Stimulated activated memory B cell treated with anti-CD40 and anti-IgM and Interleukin-4, amounts not matched to agents 10 μg/mL and 1 μg/mL and 100 μg/mL, for 72 hours (primary cell): ENCODE measurements at regions not wholly inside any gene's neighbourhood (a gene's known extent, or its start where the extent isn't known, plus 50 kb on each side); places are given as distances from the start of the nearest gene placed in this dataset.

Source experiments
- ATAC-seq: fragments of 150-1000 bp; cut with Tn5 transposase; 2 replicates; pipeline ENCODE4 v1.10.0; 2021
- H3K27ac Mint-ChIP-seq: one replicate; pipeline ENCODE4 v1.8.0; 2022; ENCODE audit warnings: mild to moderate bottlenecking, mixed read lengths
- H3K27me3 Mint-ChIP-seq: one replicate; pipeline ENCODE4 v1.8.0; 2022; ENCODE audit warnings: mixed read lengths
- H3K36me3 Mint-ChIP-seq: one replicate; pipeline ENCODE4 v1.8.0; 2022; ENCODE audit warnings: mixed read lengths
- H3K4me1 Mint-ChIP-seq: one replicate; pipeline ENCODE4 v1.8.0; 2022; ENCODE audit warnings: mixed read lengths
- H3K4me3 Mint-ChIP-seq: one replicate; pipeline ENCODE4 v1.8.0; 2022; ENCODE audit warnings: mild to moderate bottlenecking, moderate library complexity, mixed read lengths
- H3K9me3 Mint-ChIP-seq: one replicate; pipeline ENCODE4 v1.8.0; 2022; ENCODE audit warnings: mixed read lengths

GRCh38 chr16:17861981-17862479, 391.3 kb upstream of the XYLT1 start:
- ATAC-seq: no peak
- peaks cover 2% of the 10 kb centered on the region for H3K9me3 Mint-ChIP-seq
- no peak overlapping the region for H3K4me3 Mint-ChIP-seq
- H3K4me1 Mint-ChIP-seq: no peaks in the 10 kb centered on the region
- H3K36me3 Mint-ChIP-seq: no peaks in the 10 kb centered on the region
- no peak overlapping the region for H3K27ac Mint-ChIP-seq
- H3K27me3 Mint-ChIP-seq: peaks cover 12% of the 10 kb centered on the region

- Mint-ChIP-seq H3K4me1 (no peaks in the 10 kb centered on the region), H3K36me3 (no peaks in the 10 kb centered on the region), H3K27ac (no peak overlapping the region), H3K27me3 (peaks cover 12% of the 10 kb centered on the region), H3K4me3 (no peak overlapping the region), H3K9me3 (peaks cover 11% of the 10 kb centered on the region)
- ATAC-seq: no peak
Measured at GRCh38 chr16:17858061-17858460, 387.3 kb upstream of the XYLT1 start.

GRCh38 chr16:17853958-17854357, 383.2 kb upstream of the XYLT1 start:
- Mint-ChIP-seq H3K27me3 (no peaks in the 10 kb centered on the region), H3K36me3 (no peaks in the 10 kb centered on the region), H3K9me3 (peaks cover 14% of the 10 kb centered on the region), H3K27ac (no peak overlapping the region), H3K4me3 (no peak overlapping the region), H3K4me1 (no peaks in the 10 kb centered on the region)
- ATAC-seq: no peak

GRCh38 chr16:17852977-17853702, 382.4 kb upstream of the XYLT1 start:
- Mint-ChIP-seq H3K27me3 (no peaks in the 10 kb centered on the region), H3K36me3 (no peaks in the 10 kb centered on the region), H3K9me3 (peaks cover 14% of the 10 kb centered on the region), H3K4me1 (no peaks in the 10 kb centered on the region), H3K4me3 (no peak overlapping the region), H3K27ac (no peak overlapping the region)
- peak; percentile 69 for ATAC-seq

- Mint-ChIP-seq H3K4me1 (no peaks in the 10 kb centered on the region), H3K27ac (no peak overlapping the region), H3K4me3 (no peak overlapping the region), H3K36me3 (no peaks in the 10 kb centered on the region), H3K9me3 (peaks cover 10% of the 10 kb centered on the region), H3K27me3 (no peaks in the 10 kb centered on the region)
- ATAC-seq: no peak
Measured at GRCh38 chr16:17850581-17851250, 380.0 kb upstream of the XYLT1 start.

GRCh38 chr16:17847234-17847795, 376.6 kb upstream of the XYLT1 start:
- H3K27ac Mint-ChIP-seq: no peak overlapping the region
- no peaks in the 10 kb centered on the region for H3K9me3 Mint-ChIP-seq

GRCh38 chr16:17846030-17846429, 375.3 kb upstream of the XYLT1 start:
- Mint-ChIP-seq H3K9me3 (no peaks in the 10 kb centered on the region), H3K4me3 (no peak overlapping the region), H3K27ac (no peak overlapping the region), H3K27me3 (peaks cover 4% of the 10 kb centered on the region), H3K36me3 (no peaks in the 10 kb centered on the region), H3K4me1 (no peaks in the 10 kb centered on the region)
- ATAC-seq: no peak

More at GRCh38 chr16:17847234-17847795, 376.6 kb upstream of the XYLT1 start:
- Mint-ChIP-seq H3K4me3 (no peak overlapping the region), H3K27me3 (no peaks in the 10 kb centered on the region), H3K4me1 (no peaks in the 10 kb centered on the region), H3K36me3 (no peaks in the 10 kb centered on the region)
- ATAC-seq: no peak

- no peak for ATAC-seq
- Mint-ChIP-seq H3K4me3 (no peak overlapping the region), H3K27ac (no peak overlapping the region), H3K36me3 (no peaks in the 10 kb centered on the region), H3K27me3 (peaks cover 13% of the 10 kb centered on the region), H3K9me3 (no peaks in the 10 kb centered on the region), H3K4me1 (no peaks in the 10 kb centered on the region)
Measured at GRCh38 chr16:17845031-17845430, 374.3 kb upstream of the XYLT1 start.

GRCh38 chr16:17843905-17844304, 373.1 kb upstream of the XYLT1 start:
- Mint-ChIP-seq H3K27ac (no peak overlapping the region), H3K36me3 (no peaks in the 10 kb centered on the region), H3K4me3 (no peak overlapping the region), H3K4me1 (no peaks in the 10 kb centered on the region), H3K27me3 (peaks cover 13% of the 10 kb centered on the region), H3K9me3 (no peaks in the 10 kb centered on the region)
- ATAC-seq: no peak

- H3K36me3 Mint-ChIP-seq: no peaks in the 10 kb centered on the region
- no peak overlapping the region for H3K4me3 Mint-ChIP-seq
- H3K27me3 Mint-ChIP-seq: peaks cover 13% of the 10 kb centered on the region
- no peaks in the 10 kb centered on the region for H3K9me3 Mint-ChIP-seq
- no peaks in the 10 kb centered on the region for H3K4me1 Mint-ChIP-seq
- no peak overlapping the region for H3K27ac Mint-ChIP-seq
- no peak for ATAC-seq
Measured at GRCh38 chr16:17839907-17840306, 369.1 kb upstream of the XYLT1 start.

- H3K27ac Mint-ChIP-seq: no peak overlapping the region
- no peaks in the 10 kb centered on the region for H3K9me3 Mint-ChIP-seq
- no peaks in the 10 kb centered on the region for H3K36me3 Mint-ChIP-seq
- no peak for ATAC-seq
- H3K27me3 Mint-ChIP-seq: peaks cover 13% of the 10 kb centered on the region
- H3K4me1 Mint-ChIP-seq: no peaks in the 10 kb centered on the region
- no peak overlapping the region for H3K4me3 Mint-ChIP-seq
Measured at GRCh38 chr16:17839272-17839671, 368.5 kb upstream of the XYLT1 start.

GRCh38 chr16:17836868-17837602, 366.3 kb upstream of the XYLT1 start:
- H3K36me3 Mint-ChIP-seq: no peaks in the 10 kb centered on the region
- no peak overlapping the region for H3K4me3 Mint-ChIP-seq
- H3K9me3 Mint-ChIP-seq: no peaks in the 10 kb centered on the region
- no peak for ATAC-seq
- peaks cover 13% of the 10 kb centered on the region for H3K27me3 Mint-ChIP-seq
- no peaks in the 10 kb centered on the region for H3K4me1 Mint-ChIP-seq
- H3K27ac Mint-ChIP-seq: no peak overlapping the region

GRCh38 chr16:17835118-17835876, 364.5 kb upstream of the XYLT1 start:
- H3K4me1 Mint-ChIP-seq: no peaks in the 10 kb centered on the region
- no peak overlapping the region for H3K4me3 Mint-ChIP-seq
- H3K36me3 Mint-ChIP-seq: no peaks in the 10 kb centered on the region
- H3K27me3 Mint-ChIP-seq: peaks cover 2% of the 10 kb centered on the region
- ATAC-seq: no peak
- no peak overlapping the region for H3K27ac Mint-ChIP-seq
- H3K9me3 Mint-ChIP-seq: no peaks in the 10 kb centered on the region

- H3K36me3 Mint-ChIP-seq: no peaks in the 10 kb centered on the region
- no peak overlapping the region for H3K27ac Mint-ChIP-seq
- H3K4me3 Mint-ChIP-seq: no peak overlapping the region
- ATAC-seq: no peak
- no peaks in the 10 kb centered on the region for H3K4me1 Mint-ChIP-seq
- H3K9me3 Mint-ChIP-seq: no peaks in the 10 kb centered on the region
- H3K27me3 Mint-ChIP-seq: no peaks in the 10 kb centered on the region
Measured at GRCh38 chr16:17832738-17833137, 362.0 kb upstream of the XYLT1 start.

- Mint-ChIP-seq H3K4me3 (no peak overlapping the region), H3K36me3 (no peaks in the 10 kb centered on the region), H3K27ac (no peak overlapping the region), H3K9me3 (no peaks in the 10 kb centered on the region), H3K4me1 (no peaks in the 10 kb centered on the region), H3K27me3 (no peaks in the 10 kb centered on the region)
- no peak for ATAC-seq
Measured at GRCh38 chr16:17831330-17831729, 360.6 kb upstream of the XYLT1 start.
